Pancreas (tissue), 10 donors: ENCODE measurements at regions not wholly inside any gene's neighbourhood (a gene's known extent, or its start where the extent isn't known, plus 50 kb on each side); places are given as distances from the start of the nearest gene placed in this dataset.

ENCODE experiments used
- ATAC-seq, 4 donors: fragments of 200-7000 bp; cut with Tn5 transposase; one replicate each; pipeline versions ENCODE4 v1.8.0 to v1.9.1; 2020; ENCODE audit warnings: mild to moderate bottlenecking in 4 of 4, moderate library complexity in 4 of 4
- DNase-seq, 6 donors: peaks; one replicate each; pipeline ENCODE4 v3.0.0-alpha.2; 2020
- FAIRE-seq: peaks from 2 replicates; lab custom pipeline; 2012; peaks lifted over from hg19 to GRCh38; lab: Jason Lieb, UNC
- H3K27ac ChIP-seq, 4 donors: fragments of 200-600 bp; sonication (generic); 1 replicate in 3 of 4; 2 replicates in 1 of 4; pipeline versions ENCODE4 v1.5.0 to v1.8.0; 2020
- H3K27me3 ChIP-seq, 4 donors: fragments of 200-600 bp; one replicate each; pipeline ENCODE4 v1.8.0; 2021
- H3K36me3 ChIP-seq, 3 donors: fragments of 200-600 bp; sonication (generic) in 1 of 3; one replicate each; pipeline versions ENCODE4 v1.5.0 to v1.8.0; 2020 to 2021
- H3K4me1 ChIP-seq, 3 donors: fragments of 200-600 bp; one replicate each; pipeline ENCODE4 v1.8.0; 2021
- H3K4me3 ChIP-seq, 4 donors: fragments of 200-600 bp; sonication (generic) in 2 of 4; one replicate each; pipeline versions ENCODE4 v1.5.0 to v1.8.0; 2020 to 2021
- H3K9me3 ChIP-seq, 4 donors: fragments of 200-600 bp; one replicate each; pipeline ENCODE4 v1.8.0; 2021
- WGBS, 2 donors: extraction: QIAGEN DNeasy Blood & Tissue Kit; methylation state at CpG; one replicate each; pipeline ENCODE4 v1.1.7; 2013; 5-methylcytosine and 5-hydroxymethylcytosine counted together
- intact Hi-C, 3 donors: fragments of 100-400 bp; cut with DNase I; formaldehyde crosslinking; loops; one replicate each; pipeline versions ENCODE4 v1.11.1 to v1.14.2; 2022
- TF ChIP-seq, protein P1 (sequence below), 4 donors: fragments of 200-600 bp; sonication (generic) in 3 of 4; IDR thresholded peaks; one replicate each; pipeline versions ENCODE4 v1.5.0 to v1.8.0; 2021; ENCODE audit warnings: antibody characterized with exemption in 4 of 4
- donor health status: healthy with polysubstance abuse.
- donor health status: DM: no; HTN: no; CAD: no; lungs with moderate emphysema.
- donor health status: DM: no; HTN: no; CAD: no.
- donor health status: control.
- donor health status: control.
- donor health status: Bipolar disorder and iron deficiency.
- donor health status: DM: yes; HTN: yes; CAD: no.
- donor health status: DM: no; HTN: no; CAD: no.
- donor health status: DM: no; HTN: no; CAD: no.
- donor health status: DM: yes; HTN: yes; CAD: no.

DNA sequence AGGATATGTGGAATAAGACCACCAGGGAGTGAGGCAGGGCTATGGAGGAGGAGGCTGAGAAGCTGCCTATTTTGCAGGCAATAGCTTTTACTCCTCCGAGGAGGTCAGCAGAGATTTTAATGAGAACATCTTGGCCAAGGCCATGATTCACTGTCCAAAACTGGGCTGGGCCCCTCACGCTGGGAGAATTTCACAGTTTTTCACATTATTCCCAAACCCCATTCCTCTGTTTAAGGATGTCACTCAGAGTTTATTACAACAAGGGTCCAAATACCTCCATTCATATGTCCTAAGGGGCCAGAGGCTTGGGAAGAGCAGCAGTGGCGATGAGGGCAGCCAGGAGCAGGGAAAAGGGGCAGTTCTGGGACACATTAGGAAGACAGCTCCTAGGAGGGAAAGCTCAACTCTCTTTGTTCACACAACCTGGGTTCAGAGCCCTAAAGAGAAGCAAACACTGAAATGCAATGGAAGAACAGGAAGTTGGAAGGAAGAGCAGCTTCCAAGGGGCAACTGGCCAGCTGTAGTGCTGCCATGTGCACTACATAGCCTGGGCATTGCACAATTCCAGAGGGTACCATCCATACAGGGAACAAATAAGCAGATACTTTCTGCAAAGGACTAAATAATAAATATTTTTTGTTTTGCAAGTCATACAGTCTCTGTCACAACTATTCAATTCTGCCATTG lies 283.2 kb downstream of the NUAK1 start:
- Histone ChIP-seq H3K27ac (no peak overlapping the region), H3K9me3 (no peaks in the 10 kb centered on the region), H3K4me3 (no peak overlapping the region), H3K4me1 (no peaks in the 10 kb centered on the region), H3K36me3 (no peaks in the 10 kb centered on the region), H3K27me3 (peaks cover 0 to 5% (median 0%) of the 10 kb centered on the region in 4 donors)
- 70 to 77% methylated on average over 3 of the region's 3 CpGs for WGBS, 2 donors
- TF ChIP-seq, protein P1, sequence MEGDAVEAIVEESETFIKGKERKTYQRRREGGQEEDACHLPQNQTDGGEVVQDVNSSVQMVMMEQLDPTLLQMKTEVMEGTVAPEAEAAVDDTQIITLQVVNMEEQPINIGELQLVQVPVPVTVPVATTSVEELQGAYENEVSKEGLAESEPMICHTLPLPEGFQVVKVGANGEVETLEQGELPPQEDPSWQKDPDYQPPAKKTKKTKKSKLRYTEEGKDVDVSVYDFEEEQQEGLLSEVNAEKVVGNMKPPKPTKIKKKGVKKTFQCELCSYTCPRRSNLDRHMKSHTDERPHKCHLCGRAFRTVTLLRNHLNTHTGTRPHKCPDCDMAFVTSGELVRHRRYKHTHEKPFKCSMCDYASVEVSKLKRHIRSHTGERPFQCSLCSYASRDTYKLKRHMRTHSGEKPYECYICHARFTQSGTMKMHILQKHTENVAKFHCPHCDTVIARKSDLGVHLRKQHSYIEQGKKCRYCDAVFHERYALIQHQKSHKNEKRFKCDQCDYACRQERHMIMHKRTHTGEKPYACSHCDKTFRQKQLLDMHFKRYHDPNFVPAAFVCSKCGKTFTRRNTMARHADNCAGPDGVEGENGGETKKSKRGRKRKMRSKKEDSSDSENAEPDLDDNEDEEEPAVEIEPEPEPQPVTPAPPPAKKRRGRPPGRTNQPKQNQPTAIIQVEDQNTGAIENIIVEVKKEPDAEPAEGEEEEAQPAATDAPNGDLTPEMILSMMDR (IDR thresholded peaks at IDR 0.05) = no peak
- ATAC-seq = no peak
- intact Hi-C loops = no loop called here
- no peak for FAIRE-seq
- DNase-seq = no peak

DNA sequence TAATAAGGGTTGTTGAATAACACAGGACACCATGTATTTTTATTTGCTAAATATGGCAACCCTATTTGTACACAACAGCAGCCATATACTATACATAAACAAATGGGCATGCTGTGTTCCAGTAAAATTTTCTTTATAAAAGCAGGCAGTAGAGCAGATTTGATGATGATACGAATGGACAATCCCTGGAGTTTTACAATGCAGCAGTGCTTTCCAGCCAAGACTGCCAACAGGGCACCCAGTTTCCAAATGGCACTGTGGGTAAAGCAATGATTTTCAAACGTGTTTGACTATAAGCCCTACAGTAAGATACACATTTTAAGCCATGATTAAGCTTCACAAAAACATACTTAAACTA lies 282.7 kb downstream of the NUAK1 start:
- intact Hi-C loops = no loop called here
- no peak overlapping the region for H3K4me3 ChIP-seq
- TF ChIP-seq, protein P1 (IDR thresholded peaks at IDR 0.05) = no peak
- FAIRE-seq (no peak), DNase-seq (no peak), ATAC-seq (no peak)
- H3K9me3 ChIP-seq = no peaks in the 10 kb centered on the region
- H3K27ac ChIP-seq = no peak overlapping the region
- H3K36me3 ChIP-seq = no peaks in the 10 kb centered on the region
- 37 to 39% methylated on average over 2 of the region's 2 CpGs for WGBS, 2 donors
- peaks cover 0 to under 1% (median 0%) of the 10 kb centered on the region in 4 donors for H3K27me3 ChIP-seq
- no peaks in the 10 kb centered on the region for H3K4me1 ChIP-seq

DNA sequence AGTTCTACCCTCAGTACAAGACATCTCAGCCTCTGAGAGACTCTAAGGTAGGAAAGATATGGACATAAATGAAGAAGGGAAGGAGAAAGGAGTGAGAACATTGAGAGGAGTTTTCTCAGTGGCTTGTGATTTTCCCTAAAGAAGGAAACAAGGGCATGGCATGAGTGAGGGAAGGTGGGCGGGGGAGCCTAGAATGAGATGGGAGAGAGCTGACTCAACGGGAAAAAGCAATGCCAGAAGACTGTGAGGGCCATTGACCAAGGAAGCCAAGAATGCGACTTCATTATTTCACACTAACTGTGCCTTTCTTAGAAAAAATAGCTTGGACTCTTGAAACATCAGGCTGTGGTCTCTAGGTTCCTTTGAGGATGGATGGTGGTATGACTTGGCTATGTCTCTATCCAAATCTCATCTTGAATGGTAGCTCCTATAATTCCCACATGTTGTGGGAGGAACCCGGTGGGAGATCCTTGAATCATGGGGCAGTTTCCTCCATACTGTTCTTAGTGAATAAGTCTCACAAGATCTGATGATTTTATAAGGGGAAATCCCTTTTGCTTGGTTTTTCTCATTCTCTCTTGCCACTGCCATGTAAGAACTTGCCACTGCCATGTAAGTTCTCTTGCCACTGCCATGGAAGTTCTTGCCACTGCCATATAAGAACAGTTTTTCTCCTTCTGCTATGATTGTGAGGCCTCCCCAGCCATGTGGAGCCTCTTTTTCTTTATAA lies 279.6 kb downstream of the NUAK1 start:
- TF ChIP-seq, protein P1 (IDR thresholded peaks at IDR 0.05) = no peak
- no peak for DNase-seq
- no peak overlapping the region for H3K27ac ChIP-seq
- H3K4me1 ChIP-seq = no peaks in the 10 kb centered on the region
- H3K9me3 ChIP-seq = no peaks in the 10 kb centered on the region
- no peaks in the 10 kb centered on the region for H3K36me3 ChIP-seq
- no peaks in the 10 kb centered on the region for H3K27me3 ChIP-seq
- no peak for ATAC-seq
- 79 to 86% methylated on average over 4 of the region's 4 CpGs for WGBS, 2 donors
- no peak overlapping the region for H3K4me3 ChIP-seq
- intact Hi-C loops = no loop called here
- FAIRE-seq = no peak

DNA sequence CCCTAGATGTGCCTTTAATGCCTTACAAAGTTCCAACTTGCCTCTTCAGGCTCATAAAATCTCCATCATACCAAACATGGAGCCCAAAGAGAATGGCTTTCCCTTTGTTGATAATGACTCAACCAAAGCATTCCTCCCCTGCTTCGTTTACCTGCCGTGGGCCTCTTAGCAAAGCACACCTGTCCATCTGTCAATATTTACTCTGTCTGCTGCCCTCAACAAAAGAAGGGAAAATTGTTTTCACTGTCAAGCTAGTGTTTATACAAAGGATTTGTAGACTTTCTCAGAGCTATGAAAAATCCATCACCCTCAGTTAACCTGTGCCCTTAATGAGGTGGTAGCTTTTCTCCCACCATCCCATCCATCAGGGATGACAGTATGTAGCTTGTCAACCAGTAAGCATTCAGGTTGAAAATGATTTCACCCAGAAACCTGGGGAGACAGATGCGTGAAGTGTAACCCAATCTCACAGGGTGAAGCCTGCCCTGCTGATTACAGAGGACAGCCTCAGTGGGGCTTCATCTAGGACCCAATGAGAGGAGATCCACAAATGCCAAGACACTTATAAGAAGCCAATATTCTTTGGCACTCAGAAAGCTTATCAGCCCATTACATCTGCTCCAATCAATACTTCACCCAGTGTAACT lies 278.1 kb downstream of the NUAK1 start:
- Histone ChIP-seq H3K9me3 (no peaks in the 10 kb centered on the region), H3K4me1 (no peaks in the 10 kb centered on the region), H3K36me3 (no peaks in the 10 kb centered on the region), H3K4me3 (no peak overlapping the region), H3K27me3 (no peaks in the 10 kb centered on the region), H3K27ac (no peak overlapping the region)
- DNase-seq (no peak), FAIRE-seq (no peak), ATAC-seq (peak in 3 of 4 donors; percentile 18 to 75 (median 55))
- intact Hi-C loops = no loop called here
- TF ChIP-seq, protein P1 (IDR thresholded peaks at IDR 0.05) = no peak
- WGBS, 2 donors = 20 to 38% methylated on average over 3 of the region's 3 CpGs
